Sigmoid colon (tissue), 6 donors: ENCODE measurements at regions not wholly inside any gene's neighbourhood (a gene's known extent, or its start where the extent isn't known, plus 50 kb on each side); places are given as distances from the start of the nearest gene placed in this dataset.

Experiments
- DNase-seq: peaks from one replicate; pipeline ENCODE4 v3.0.0-alpha.2; 2019
- H3K27ac ChIP-seq, 4 donors: fragments of 200-600 bp; sonication (generic); one replicate each; pipeline ENCODE4 v1.5.1; 2016 to 2019; ENCODE audit warnings: mild to moderate bottlenecking in 1 of 4
- H3K27me3 ChIP-seq, 3 donors: fragments of 200-600 bp; sonication (generic); one replicate each; pipeline ENCODE4 v1.5.1; 2019; ENCODE audit warnings: mild to moderate bottlenecking in 1 of 3
- H3K36me3 ChIP-seq, 4 donors: fragments of 200-600 bp; sonication (generic); one replicate each; pipeline ENCODE4 v1.5.1; 2016 to 2019
- H3K4me1 ChIP-seq, 4 donors: fragments of 200-600 bp; sonication (generic); one replicate each; pipeline ENCODE4 v1.5.1; 2017 to 2019
- H3K4me3 ChIP-seq, 4 donors: fragments of 200-600 bp; sonication (generic); one replicate each; pipeline ENCODE4 v1.5.1; 2017 to 2019; ENCODE audit warnings: mild to moderate bottlenecking in 2 of 4, moderate library complexity in 1 of 4
- H3K9me3 ChIP-seq, 4 donors: fragments of 200-600 bp in 3 of 4; sonication (generic) in 3 of 4; one replicate each; pipeline versions ENCODE4 v1.5.1 to v1.6.1; 2013 to 2019
- CTCF ChIP-seq, 4 experiments: fragments of 450-650 bp in 3 of 4; fragments of 200-600 bp in 1 of 4; IDR thresholded peaks; one replicate each; pipeline ENCODE4 v1.5.1; 2016 to 2019; ENCODE audit warnings: antibody characterized with exemption in 4 of 4, mild to moderate bottlenecking in 3 of 4, moderate library complexity in 2 of 4
- EP300 ChIP-seq, 4 donors: sonication (generic); formaldehyde crosslinking; IDR thresholded peaks; one replicate each; pipeline ENCODE4 v1.6.1; 2017; ENCODE audit warnings: antibody characterized with exemption in 4 of 4
- POLR2A ChIP-seq, 2 donors: fragments of 450-650 bp; IDR thresholded peaks; one replicate each; pipeline ENCODE4 v1.6.1; 2016; ENCODE audit warnings: antibody characterized with exemption in 2 of 2, mild to moderate bottlenecking in 2 of 2, moderate library complexity in 2 of 2
- POLR2AphosphoS5 ChIP-seq, 4 donors: sonication (generic); formaldehyde crosslinking; IDR thresholded peaks; one replicate each; pipeline ENCODE4 v1.6.1; 2017; ENCODE audit warnings: antibody characterized with exemption in 4 of 4
- WGBS, 2 donors: extraction: QIAGEN DNeasy Blood & Tissue Kit; methylation state at CpG; one replicate each; pipeline ENCODE4 v1.1.7; 2013; 5-methylcytosine and 5-hydroxymethylcytosine counted together
- intact Hi-C: fragments of 100-400 bp; cut with DNase I; formaldehyde crosslinking; loops from one replicate; pipeline ENCODE4 v1.15.1; 2023
- donor health status: healthy with polysubstance abuse.
- donor health status: healthy.

- TF ChIP-seq POLR2AphosphoS5 (IDR thresholded peaks at IDR 0.05) (no peak), POLR2A (IDR thresholded peaks at IDR 0.05) (no peak), EP300 (IDR thresholded peaks at IDR 0.05) (no peak), CTCF (IDR thresholded peaks at IDR 0.05) (no peak)
- DNase-seq, result no peak
- H3K27me3 ChIP-seq, result peaks cover 20 to 85% (median 58%) of the 10 kb centered on the region in 3 donors
- H3K4me1 ChIP-seq, result peaks cover 0 to 32% (median 25%) of the 10 kb centered on the region in 4 donors
- no peak overlapping the region for H3K27ac ChIP-seq
- WGBS, 2 donors, result 92 to 96% methylated on average over 3 of the region's 3 CpGs
- intact Hi-C loops, result no loop called here
- H3K4me3 ChIP-seq, result no peak overlapping the region
- H3K9me3 ChIP-seq, result no peaks in the 10 kb centered on the region
- H3K36me3 ChIP-seq, result no peaks in the 10 kb centered on the region
These were observed 349.4 kb downstream of the FOXL1 start for GRCh38 chr16:86927699-86928098.

DNA sequence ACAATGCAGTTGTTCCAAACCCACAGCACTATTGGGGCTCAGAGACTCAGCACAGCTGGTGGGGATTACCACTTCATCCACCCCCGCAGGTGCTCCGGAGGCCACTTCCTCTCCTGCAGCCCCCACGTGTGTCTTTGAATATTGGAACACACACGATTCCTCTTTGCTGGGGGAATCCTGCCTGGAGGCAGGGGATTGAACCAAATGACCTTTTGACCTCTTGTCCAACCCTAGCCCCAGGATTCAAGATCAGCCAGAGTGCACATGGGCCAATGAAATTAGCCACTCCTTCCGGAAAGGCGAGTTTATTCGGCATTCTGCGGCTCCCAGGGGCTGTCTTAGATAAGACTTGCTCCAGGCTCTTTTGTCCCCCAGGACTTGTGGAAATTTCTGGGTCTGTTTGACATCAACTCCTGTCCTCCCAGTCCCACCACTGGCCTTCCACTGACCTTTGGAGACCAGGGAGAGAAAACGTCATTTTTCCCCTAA lies 350.2 kb downstream of the FOXL1 start:
- Histone ChIP-seq H3K4me1 (peaks cover 0 to 32% (median 25%) of the 10 kb centered on the region in 4 donors), H3K27me3 (peaks cover 20 to 85% (median 54%) of the 10 kb centered on the region in 3 donors), H3K4me3 (no peak overlapping the region), H3K9me3 (no peaks in the 10 kb centered on the region), H3K27ac (no peak overlapping the region), H3K36me3 (no peaks in the 10 kb centered on the region)
- no peak for TF ChIP-seq EP300 (IDR thresholded peaks at IDR 0.05)
- TF ChIP-seq POLR2AphosphoS5 (IDR thresholded peaks at IDR 0.05), result no peak
- TF ChIP-seq POLR2A (IDR thresholded peaks at IDR 0.05), result no peak
- no peak for TF ChIP-seq CTCF (IDR thresholded peaks at IDR 0.05)
- intact Hi-C loops, result no loop called here
- no peak for DNase-seq
- 44 to 74% methylated on average over 9 of the region's 9 CpGs for WGBS, 2 donors

GRCh38 chr16:86929057-86929871 lies 350.9 kb downstream of the FOXL1 start:
- DNase-seq, result no peak
- WGBS, 2 donors, result 40 to 72% methylated on average over 45 of the region's 45 CpGs
- intact Hi-C loops, result no loop called here

GRCh38 chr16:86930001-86930400 lies 351.7 kb downstream of the FOXL1 start:
- intact Hi-C loops, result no loop called here
- no peaks in the 10 kb centered on the region for H3K36me3 ChIP-seq
- no peak overlapping the region for H3K27ac ChIP-seq
- H3K4me1 ChIP-seq, result peaks cover 0 to 31% (median 24%) of the 10 kb centered on the region in 4 donors
- no peak for DNase-seq
- H3K4me3 ChIP-seq, result no peak overlapping the region
- TF ChIP-seq POLR2A (IDR thresholded peaks at IDR 0.05) (no peak), CTCF (IDR thresholded peaks at IDR 0.05) (no peak), EP300 (IDR thresholded peaks at IDR 0.05) (no peak), POLR2AphosphoS5 (IDR thresholded peaks at IDR 0.05) (no peak)
- H3K9me3 ChIP-seq, result no peaks in the 10 kb centered on the region
- peaks cover 13 to 84% (median 50%) of the 10 kb centered on the region in 3 donors for H3K27me3 ChIP-seq
- 65 to 75% methylated on average over 8 of the region's 8 CpGs for whole genome bisulfite sequencing, 2 donors

More at GRCh38 chr16:86929057-86929871, 350.9 kb downstream of the FOXL1 start:
- peaks cover 16 to 84% (median 47%) of the 10 kb centered on the region in 3 donors for H3K27me3 ChIP-seq
- no peaks in the 10 kb centered on the region for H3K36me3 ChIP-seq
- H3K4me1 ChIP-seq, result peaks cover 0 to 32% (median 25%) of the 10 kb centered on the region in 4 donors
- no peaks in the 10 kb centered on the region for H3K9me3 ChIP-seq
- TF ChIP-seq EP300 (IDR thresholded peaks at IDR 0.05), result no peak
- no peak for TF ChIP-seq POLR2A (IDR thresholded peaks at IDR 0.05)
- no peak for TF ChIP-seq CTCF (IDR thresholded peaks at IDR 0.05)
- no peak for TF ChIP-seq POLR2AphosphoS5 (IDR thresholded peaks at IDR 0.05)
- H3K27ac ChIP-seq, result no peak overlapping the region
- no peak overlapping the region for H3K4me3 ChIP-seq
